Mesothelial cell of epicardium (in vitro differentiated cells): ENCODE measurements at regions not wholly inside any gene's neighbourhood (a gene's known extent, or its start where the extent isn't known, plus 50 kb on each side); places are given as distances from the start of the nearest gene placed in this dataset.
A peak's percentile ranks its signal among the peaks of the same experiment; 100 is the strongest.

Experiments
- DNase-seq, 2 experiments: peaks; one replicate each; pipeline ENCODE4 v3.0.0; 2021; ENCODE audit warnings: low spot score in 2 of 2; ENCODE audit not compliant: unreplicated experiment in 2 of 2
- H3K27ac Mint-ChIP-seq: 2 replicates; pipeline ENCODE4 v1.8.0; 2021; ENCODE audit warnings: mixed read lengths
- H3K27me3 Mint-ChIP-seq: 2 replicates; pipeline ENCODE4 v1.8.0; 2021; ENCODE audit warnings: low read depth, mixed read lengths
- H3K36me3 Mint-ChIP-seq: 2 replicates; pipeline ENCODE4 v1.8.0; 2021; ENCODE audit warnings: mixed read lengths
- H3K4me1 Mint-ChIP-seq: 2 replicates; pipeline ENCODE4 v1.8.0; 2021; ENCODE audit warnings: mixed read lengths
- H3K4me3 Mint-ChIP-seq: 2 replicates; pipeline ENCODE4 v1.8.0; 2021; ENCODE audit warnings: mild to moderate bottlenecking, moderate library complexity, mixed read lengths
- H3K9me3 Mint-ChIP-seq: 2 replicates; pipeline ENCODE4 v1.8.0; 2021; ENCODE audit warnings: mixed read lengths
- TF ChIP-seq, protein P1 (sequence below): fragments of 200-600 bp; sonication (generic); IDR thresholded peaks from one replicate; pipeline ENCODE4 v1.5.0; 2021; ENCODE audit warnings: antibody characterized with exemption; ENCODE audit not compliant: unreplicated experiment

DNA sequence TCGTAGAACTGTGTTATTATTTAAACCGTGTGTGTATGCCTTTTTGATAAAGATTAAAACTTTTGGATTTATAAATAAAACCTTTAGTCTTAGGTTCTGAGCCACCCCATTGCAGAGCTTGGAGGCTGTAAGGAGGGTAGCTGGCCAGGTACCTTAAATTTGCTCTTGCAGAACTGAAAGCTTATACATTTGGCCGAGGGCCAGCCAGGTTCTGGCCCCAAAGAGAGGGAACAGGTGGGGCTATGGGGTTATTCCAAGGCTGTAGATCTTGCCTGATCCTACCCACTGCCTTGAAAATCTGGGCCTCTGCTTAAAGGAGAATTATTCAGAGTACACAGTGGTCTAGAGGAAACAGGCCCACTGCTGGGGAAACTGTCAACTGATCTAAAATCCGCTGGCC lies 59.6 kb downstream of the CAMK2N1 start:
- Mint-ChIP-seq H3K9me3 (peaks cover 29% of the 10 kb centered on the region), H3K4me1 (no peaks in the 10 kb centered on the region), H3K4me3 (no peak overlapping the region), H3K27ac (no peak overlapping the region), H3K27me3 (peaks cover 34% of the 10 kb centered on the region), H3K36me3 (peaks cover 5% of the 10 kb centered on the region)
- TF ChIP-seq, protein P1, sequence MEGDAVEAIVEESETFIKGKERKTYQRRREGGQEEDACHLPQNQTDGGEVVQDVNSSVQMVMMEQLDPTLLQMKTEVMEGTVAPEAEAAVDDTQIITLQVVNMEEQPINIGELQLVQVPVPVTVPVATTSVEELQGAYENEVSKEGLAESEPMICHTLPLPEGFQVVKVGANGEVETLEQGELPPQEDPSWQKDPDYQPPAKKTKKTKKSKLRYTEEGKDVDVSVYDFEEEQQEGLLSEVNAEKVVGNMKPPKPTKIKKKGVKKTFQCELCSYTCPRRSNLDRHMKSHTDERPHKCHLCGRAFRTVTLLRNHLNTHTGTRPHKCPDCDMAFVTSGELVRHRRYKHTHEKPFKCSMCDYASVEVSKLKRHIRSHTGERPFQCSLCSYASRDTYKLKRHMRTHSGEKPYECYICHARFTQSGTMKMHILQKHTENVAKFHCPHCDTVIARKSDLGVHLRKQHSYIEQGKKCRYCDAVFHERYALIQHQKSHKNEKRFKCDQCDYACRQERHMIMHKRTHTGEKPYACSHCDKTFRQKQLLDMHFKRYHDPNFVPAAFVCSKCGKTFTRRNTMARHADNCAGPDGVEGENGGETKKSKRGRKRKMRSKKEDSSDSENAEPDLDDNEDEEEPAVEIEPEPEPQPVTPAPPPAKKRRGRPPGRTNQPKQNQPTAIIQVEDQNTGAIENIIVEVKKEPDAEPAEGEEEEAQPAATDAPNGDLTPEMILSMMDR: no peak
- DNase-seq: no peak

DNA sequence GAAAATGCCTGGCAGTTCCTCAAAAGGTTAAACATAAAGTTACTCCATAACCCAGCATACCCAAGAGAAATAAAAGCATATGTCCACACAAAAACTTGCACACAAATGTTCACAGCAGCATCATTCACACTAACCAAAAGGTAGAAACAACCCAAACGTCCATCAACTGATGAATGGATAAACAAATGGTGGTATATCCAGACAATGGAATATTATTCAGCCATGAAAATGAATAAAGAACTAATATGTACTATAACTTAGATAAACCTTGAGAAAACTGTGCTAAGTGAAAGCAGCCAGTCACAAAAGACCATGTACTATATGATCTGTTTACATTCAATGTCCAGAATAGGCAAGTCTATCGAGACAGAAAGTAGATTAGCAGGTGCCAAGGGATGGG lies 60.4 kb downstream of the CAMK2N1 start:
- Mint-ChIP-seq H3K27ac (no peak overlapping the region), H3K9me3 (peaks cover 30% of the 10 kb centered on the region), H3K4me3 (no peak overlapping the region), H3K27me3 (peaks cover 35% of the 10 kb centered on the region), H3K4me1 (no peaks in the 10 kb centered on the region), H3K36me3 (peaks cover 5% of the 10 kb centered on the region)
- no peak for DNase-seq
- TF ChIP-seq, protein P1: no peak

DNA sequence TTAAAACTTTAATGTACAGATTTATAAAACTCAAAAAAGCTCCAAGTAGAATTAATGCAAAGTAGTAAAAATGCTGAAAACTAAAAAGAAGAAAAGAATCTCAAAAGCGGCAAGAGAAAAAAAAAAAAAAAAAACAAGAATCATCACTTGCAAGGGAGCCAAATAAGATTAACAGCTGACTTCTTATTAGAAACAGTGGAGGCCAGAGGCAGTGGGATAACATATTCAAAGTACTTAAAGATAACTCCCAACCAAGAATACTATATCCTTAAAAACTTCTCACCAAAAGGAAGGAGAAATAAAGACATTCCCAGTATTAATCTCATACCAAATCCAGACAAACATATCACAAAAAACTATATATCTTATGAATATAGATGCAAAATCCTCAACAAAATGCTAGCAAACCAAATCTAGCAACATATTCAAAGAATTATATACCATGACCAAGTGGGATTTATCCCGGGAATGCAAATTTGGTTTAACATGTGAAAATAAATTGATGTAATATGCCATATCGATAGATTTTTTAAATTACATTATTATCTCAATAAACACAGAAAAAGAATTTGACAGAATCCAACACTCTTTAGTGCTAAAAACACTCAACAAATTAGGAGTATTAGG lies 62.7 kb downstream of the CAMK2N1 start:
- TF ChIP-seq, protein P1: no peak
- no peaks in the 10 kb centered on the region for H3K4me1 Mint-ChIP-seq
- H3K9me3 Mint-ChIP-seq: peaks cover 30% of the 10 kb centered on the region
- H3K27me3 Mint-ChIP-seq: peaks cover 36% of the 10 kb centered on the region
- no peak overlapping the region for H3K27ac Mint-ChIP-seq
- no peak overlapping the region for H3K4me3 Mint-ChIP-seq
- H3K36me3 Mint-ChIP-seq: peaks cover 5% of the 10 kb centered on the region
- DNase-seq: no peak

DNA sequence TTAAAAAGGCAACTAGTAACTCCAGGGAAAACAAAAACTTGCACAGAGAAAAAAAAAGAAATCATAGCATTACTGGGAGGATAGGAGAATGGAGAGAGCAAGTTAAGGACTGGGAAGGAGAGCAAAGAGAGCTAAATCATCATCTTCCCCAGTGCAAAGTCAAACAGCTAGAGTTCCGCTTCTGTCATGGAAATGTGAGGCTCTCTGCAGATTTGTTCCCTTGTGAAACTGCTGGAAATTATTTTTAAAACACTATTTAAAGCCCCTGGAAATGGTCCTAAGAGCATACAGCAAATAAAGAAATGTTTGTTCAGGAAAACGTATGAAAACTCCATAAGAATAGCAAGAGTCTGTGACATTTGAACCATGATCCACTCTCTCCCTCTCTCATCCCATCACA lies 64.6 kb downstream of the CAMK2N1 start:
- peaks cover 5% of the 10 kb centered on the region for H3K36me3 Mint-ChIP-seq
- H3K27me3 Mint-ChIP-seq: peaks cover 34% of the 10 kb centered on the region

DNA sequence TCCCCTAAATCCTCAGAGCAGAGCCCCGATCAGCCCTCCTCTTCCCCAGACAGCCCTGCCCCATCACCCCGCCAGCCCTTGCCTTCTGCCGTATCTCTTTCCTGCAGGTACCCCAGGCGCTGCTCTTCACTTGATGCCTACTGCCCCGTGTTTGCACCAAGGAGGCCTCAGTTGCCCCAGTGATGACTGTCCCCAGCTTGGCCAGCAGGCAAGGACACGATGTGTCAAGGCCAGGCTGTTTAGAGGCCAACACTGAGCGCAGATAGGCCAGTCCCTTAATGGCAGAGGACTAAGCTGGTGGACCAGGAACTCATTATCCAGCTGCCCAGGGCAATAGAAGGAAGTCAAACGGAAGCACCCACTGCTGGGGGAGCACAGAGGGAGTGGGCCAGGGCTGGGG lies 68.4 kb downstream of the CAMK2N1 start:
- peaks cover 13% of the 10 kb centered on the region for H3K9me3 Mint-ChIP-seq
- peak in 1 of 2 experiments; percentile 19 for DNase-seq
- H3K36me3 Mint-ChIP-seq: no peaks in the 10 kb centered on the region
- TF ChIP-seq, protein P1: no peak
- peaks cover 46% of the 10 kb centered on the region for H3K27me3 Mint-ChIP-seq
- no peak overlapping the region for H3K4me3 Mint-ChIP-seq
- no peaks in the 10 kb centered on the region for H3K4me1 Mint-ChIP-seq
- no peak overlapping the region for H3K27ac Mint-ChIP-seq

More for the DNA sequence above, 64.6 kb downstream of the CAMK2N1 start:
- TF ChIP-seq, protein P1: no peak
- Mint-ChIP-seq H3K4me3 (no peak overlapping the region), H3K27ac (no peak overlapping the region), H3K9me3 (peaks cover 30% of the 10 kb centered on the region), H3K4me1 (no peaks in the 10 kb centered on the region)
- no peak for DNase-seq
